ENCODE measurements at regions not wholly inside any gene's neighbourhood (a gene's known extent, or its start where the extent isn't known, plus 50 kb on each side); places are given as distances from the start of the nearest gene placed in this dataset.

- Histone ChIP-seq H3K36me3 (ENCODE audit: control insufficient read depth in 4 of 4, insufficient read depth in 4 of 4, low read length in 4 of 4) (no peaks in the 10 kb centered on the region), H3K4me1 (ENCODE audit: control insufficient read depth in 5 of 5, insufficient read depth in 5 of 5, low read length in 5 of 5) (peaks cover 0 to 20% (median 0%) of the 10 kb centered on the region in 5 donors), H3K27me3 (ENCODE audit: control insufficient read depth in 3 of 3, insufficient read depth in 3 of 3, low read length in 2 of 3) (no peaks in the 10 kb centered on the region), H3K9ac (ENCODE audit: insufficient read depth in 1 of 2, low read length in 2 of 2) (no peak overlapping the region), H3K27ac (ENCODE audit: low read depth in 1 of 2, low read length in 1 of 2) (no peak overlapping the region), H3K4me3 (no peak overlapping the region), H3K9me3 (ENCODE audit: control insufficient read depth in 4 of 4, insufficient read depth in 3 of 4, low read length in 3 of 4) (peaks cover 0 to 2% (median 0%) of the 10 kb centered on the region in 4 donors)
- 41 to 49% methylated on average over 6 of the region's 6 CpGs for whole genome bisulfite sequencing, 2 donors
- DNase-seq, result peak; percentile 50 to 81 (median 77)
- ATAC-seq (ENCODE audit: insufficient read depth, low FRiP score), result peak; percentile 58
- no peak for TF ChIP-seq CTCF (IDR thresholded peaks at IDR 0.05; ENCODE audit: control extremely low read depth, extremely low read depth)
These were observed 371.5 kb upstream of the GOLIM4 start for GRCh38 chr3:168467115-168467714.

GRCh38 chr3:168461793-168462192 lies 366.1 kb upstream of the GOLIM4 start:
- H3K27ac ChIP-seq (ENCODE audit: low read depth in 1 of 2, low read length in 1 of 2), result no peak overlapping the region
- no peaks in the 10 kb centered on the region for H3K27me3 ChIP-seq (ENCODE audit: control insufficient read depth in 3 of 3, insufficient read depth in 3 of 3, low read length in 2 of 3)
- no peak for DNase-seq
- no peak for ATAC-seq (ENCODE audit: insufficient read depth, low FRiP score)
- peaks cover 0 to 2% (median 0%) of the 10 kb centered on the region in 4 donors for H3K9me3 ChIP-seq (ENCODE audit: control insufficient read depth in 4 of 4, insufficient read depth in 3 of 4, low read length in 3 of 4)
- no peak for TF ChIP-seq CTCF (IDR thresholded peaks at IDR 0.05; ENCODE audit: control extremely low read depth, extremely low read depth)
- peaks cover 0 to 13% (median 0%) of the 10 kb centered on the region in 5 donors for H3K4me1 ChIP-seq (ENCODE audit: control insufficient read depth in 5 of 5, insufficient read depth in 5 of 5, low read length in 5 of 5)
- H3K9ac ChIP-seq (ENCODE audit: insufficient read depth in 1 of 2, low read length in 2 of 2), result no peak overlapping the region
- H3K4me3 ChIP-seq, result no peak overlapping the region
- H3K36me3 ChIP-seq (ENCODE audit: control insufficient read depth in 4 of 4, insufficient read depth in 4 of 4, low read length in 4 of 4), result no peaks in the 10 kb centered on the region

- H3K9me3 ChIP-seq (ENCODE audit: control insufficient read depth in 4 of 4, insufficient read depth in 3 of 4, low read length in 3 of 4), result peaks cover 0 to 2% (median 0%) of the 10 kb centered on the region in 4 donors
- no peaks in the 10 kb centered on the region for H3K27me3 ChIP-seq (ENCODE audit: control insufficient read depth in 3 of 3, insufficient read depth in 3 of 3, low read length in 2 of 3)
- no peak overlapping the region for H3K9ac ChIP-seq (ENCODE audit: insufficient read depth in 1 of 2, low read length in 2 of 2)
- DNase-seq (peak in 2 of 3 donors; percentile 83 to 85), ATAC-seq (ENCODE audit: insufficient read depth, low FRiP score) (no peak)
- no peaks in the 10 kb centered on the region for H3K36me3 ChIP-seq (ENCODE audit: control insufficient read depth in 4 of 4, insufficient read depth in 4 of 4, low read length in 4 of 4)
- no peak for TF ChIP-seq CTCF (IDR thresholded peaks at IDR 0.05; ENCODE audit: control extremely low read depth, extremely low read depth)
- H3K27ac ChIP-seq (ENCODE audit: low read depth in 1 of 2, low read length in 1 of 2), result no peak overlapping the region
- H3K4me1 ChIP-seq (ENCODE audit: control insufficient read depth in 5 of 5, insufficient read depth in 5 of 5, low read length in 5 of 5), result peaks cover 0 to 13% (median 0%) of the 10 kb centered on the region in 5 donors
- 47 to 63% methylated on average over 2 of the region's 2 CpGs for WGBS, 2 donors
- H3K4me3 ChIP-seq, result no peak overlapping the region
These were observed 363.6 kb upstream of the GOLIM4 start for GRCh38 chr3:168459226-168459784.
